ENCODE measurements at regions not wholly inside any gene's neighbourhood (a gene's known extent, or its start where the extent isn't known, plus 50 kb on each side); places are given as distances from the start of the nearest gene placed in this dataset.

DNA sequence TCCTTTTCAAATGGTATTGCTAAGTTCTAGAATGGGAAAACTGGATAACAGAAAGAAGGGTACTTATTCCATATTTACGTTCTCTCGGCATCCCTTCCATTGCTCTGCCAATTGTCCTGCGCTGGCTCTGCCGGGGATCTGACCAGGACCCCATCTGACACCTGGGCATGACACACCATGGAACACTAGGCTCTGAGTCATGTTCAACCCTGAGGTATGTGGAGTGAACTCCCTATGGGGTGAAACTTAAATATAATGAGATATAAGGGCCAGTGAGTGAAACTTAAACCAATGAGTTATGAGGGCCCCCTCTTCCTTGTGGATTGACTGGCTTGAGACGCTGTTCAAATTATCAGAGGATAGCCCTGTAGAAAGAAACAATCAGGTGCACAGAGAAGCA, 55.1 kb upstream of the ZEB1 start:
- DNase-seq (ENCODE audit: low read depth in 2 of 2) = no peak

DNA sequence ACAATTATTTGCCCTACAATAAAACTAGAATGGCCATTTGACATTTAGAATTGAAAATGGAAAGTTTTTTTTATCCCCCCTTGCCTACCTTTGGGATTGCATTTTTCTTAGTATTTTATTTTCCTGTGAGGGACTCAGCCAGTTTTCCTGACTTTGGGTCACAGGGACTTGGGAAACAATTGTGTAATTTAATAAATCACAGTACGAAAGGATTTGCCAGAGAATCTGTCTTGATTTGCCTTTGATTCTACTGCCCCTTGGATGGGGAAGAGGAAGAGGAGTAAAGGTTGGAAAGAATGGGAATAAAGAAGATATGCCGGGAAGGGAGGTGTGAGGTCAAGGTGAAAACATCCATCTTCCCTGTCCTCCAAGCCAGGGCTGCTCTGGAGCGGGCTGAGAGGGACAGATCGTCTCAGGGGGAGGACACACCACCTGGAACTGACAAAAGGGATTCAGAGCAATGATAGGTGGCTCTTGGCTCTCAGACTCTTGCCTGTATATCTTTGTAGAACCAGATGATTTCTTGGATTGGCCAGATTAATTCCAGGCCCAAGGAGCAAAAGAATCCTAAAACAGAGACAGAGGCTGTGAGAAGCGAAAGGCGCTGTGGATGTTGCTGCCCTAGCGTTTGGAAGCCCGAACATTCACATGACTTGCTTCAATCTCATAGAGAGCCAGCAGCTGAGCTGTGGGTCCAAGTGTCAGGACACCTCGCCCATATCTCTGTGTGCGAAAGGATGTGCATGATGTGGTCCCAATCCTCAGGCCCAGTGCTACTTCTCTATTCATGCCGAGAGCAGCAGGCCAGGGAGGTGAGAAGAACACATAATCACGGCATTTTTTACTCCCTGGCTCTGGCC, 50.3 kb upstream of the ZEB1 start:
- DNase-seq (ENCODE audit: low read depth in 2 of 2) = no peak
